ENCODE measurements at regions not wholly inside any gene's neighbourhood (a gene's known extent, or its start where the extent isn't known, plus 50 kb on each side); places are given as distances from the start of the nearest gene placed in this dataset.

DNA sequence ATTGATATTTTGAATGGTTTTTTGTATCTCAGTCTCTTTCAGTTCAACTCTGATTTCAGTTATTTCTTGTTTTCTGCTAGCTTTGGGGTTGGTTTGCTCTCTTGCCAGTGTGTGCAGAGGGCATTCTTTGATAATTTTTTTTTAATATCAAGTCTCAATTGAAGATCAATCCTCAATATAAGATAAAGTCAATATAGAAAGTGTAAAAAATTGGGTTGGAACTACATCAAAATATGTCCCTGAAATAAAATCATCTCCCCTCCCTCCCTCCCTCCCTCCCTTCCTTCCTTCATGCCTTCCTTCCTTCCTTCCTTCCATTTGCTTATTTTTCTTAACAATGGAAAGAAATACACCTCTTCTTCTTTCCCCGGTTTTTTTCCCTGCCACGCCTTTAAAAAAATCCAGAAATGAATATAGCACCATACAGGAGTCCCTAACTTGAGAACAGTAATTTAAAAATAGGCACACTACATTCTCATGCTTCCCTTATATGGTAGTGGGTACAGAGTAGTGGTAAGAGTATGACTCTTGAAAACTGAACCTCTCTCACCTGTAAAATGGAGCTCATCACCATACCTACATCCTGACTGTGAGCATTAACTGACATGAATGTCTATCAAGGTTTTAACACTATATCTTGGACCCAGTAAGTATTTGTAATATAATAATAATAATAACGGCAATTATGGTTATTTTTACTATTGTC lies 221.9 kb downstream of the GIPC2 start:
- no peak for TF ChIP-seq POLR2A (IDR thresholded peaks at IDR 0.05)
- no peak for TF ChIP-seq POLR2AphosphoS5 (IDR thresholded peaks at IDR 0.05)
